ENCODE measurements at regions not wholly inside any gene's neighbourhood (a gene's known extent, or its start where the extent isn't known, plus 50 kb on each side); places are given as distances from the start of the nearest gene placed in this dataset.

DNA sequence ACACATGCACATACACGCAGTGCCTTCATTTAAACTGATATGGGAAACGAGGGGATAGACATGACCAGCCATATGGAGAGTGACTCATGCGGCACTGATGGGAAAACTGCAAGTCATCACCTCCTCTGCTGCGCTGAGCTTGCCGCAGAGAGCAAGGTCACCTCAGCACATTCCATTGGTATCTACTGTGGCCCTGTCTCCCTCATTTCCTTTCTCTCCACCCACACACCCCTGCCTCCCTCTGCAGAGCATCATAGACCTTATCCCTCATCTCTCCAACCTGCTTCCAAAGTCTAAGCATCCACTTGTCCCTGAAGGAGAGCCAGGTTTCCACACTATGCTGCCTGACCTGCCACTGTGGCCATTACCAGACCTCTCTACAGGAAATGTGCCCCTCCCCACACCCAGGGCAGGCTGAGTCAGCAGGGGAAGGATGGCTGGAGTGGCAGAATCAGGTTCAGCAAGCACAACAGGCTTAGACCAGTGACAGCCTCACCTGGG lies 116.9 kb upstream of the SNX19 start:
- TF ChIP-seq, protein P1, sequence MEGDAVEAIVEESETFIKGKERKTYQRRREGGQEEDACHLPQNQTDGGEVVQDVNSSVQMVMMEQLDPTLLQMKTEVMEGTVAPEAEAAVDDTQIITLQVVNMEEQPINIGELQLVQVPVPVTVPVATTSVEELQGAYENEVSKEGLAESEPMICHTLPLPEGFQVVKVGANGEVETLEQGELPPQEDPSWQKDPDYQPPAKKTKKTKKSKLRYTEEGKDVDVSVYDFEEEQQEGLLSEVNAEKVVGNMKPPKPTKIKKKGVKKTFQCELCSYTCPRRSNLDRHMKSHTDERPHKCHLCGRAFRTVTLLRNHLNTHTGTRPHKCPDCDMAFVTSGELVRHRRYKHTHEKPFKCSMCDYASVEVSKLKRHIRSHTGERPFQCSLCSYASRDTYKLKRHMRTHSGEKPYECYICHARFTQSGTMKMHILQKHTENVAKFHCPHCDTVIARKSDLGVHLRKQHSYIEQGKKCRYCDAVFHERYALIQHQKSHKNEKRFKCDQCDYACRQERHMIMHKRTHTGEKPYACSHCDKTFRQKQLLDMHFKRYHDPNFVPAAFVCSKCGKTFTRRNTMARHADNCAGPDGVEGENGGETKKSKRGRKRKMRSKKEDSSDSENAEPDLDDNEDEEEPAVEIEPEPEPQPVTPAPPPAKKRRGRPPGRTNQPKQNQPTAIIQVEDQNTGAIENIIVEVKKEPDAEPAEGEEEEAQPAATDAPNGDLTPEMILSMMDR (IDR thresholded peaks at IDR 0.05; ENCODE audit: low read depth, low read length): no peak

GRCh38 chr11:131036514-131036913 lies 120.2 kb upstream of the SNX19 start:
- no peak overlapping the region for H3K4me3 ChIP-seq (ENCODE audit: low read depth, low read length)
- TF ChIP-seq, protein P1 (IDR thresholded peaks at IDR 0.05; ENCODE audit: low read depth, low read length): no peak

More for the DNA sequence above, 116.9 kb upstream of the SNX19 start:
- H3K4me3 ChIP-seq (ENCODE audit: low read depth, low read length): no peak overlapping the region

- no peak overlapping the region for H3K4me3 ChIP-seq (ENCODE audit: low read depth, low read length)
- TF ChIP-seq, protein P1 (IDR thresholded peaks at IDR 0.05; ENCODE audit: low read depth, low read length): no peak
These were observed 121.6 kb upstream of the SNX19 start for GRCh38 chr11:131037873-131038272.

- TF ChIP-seq, protein P1 (IDR thresholded peaks at IDR 0.05; ENCODE audit: low read depth, low read length): no peak
These were observed 122.3 kb upstream of the SNX19 start for GRCh38 chr11:131038597-131038996.

DNA sequence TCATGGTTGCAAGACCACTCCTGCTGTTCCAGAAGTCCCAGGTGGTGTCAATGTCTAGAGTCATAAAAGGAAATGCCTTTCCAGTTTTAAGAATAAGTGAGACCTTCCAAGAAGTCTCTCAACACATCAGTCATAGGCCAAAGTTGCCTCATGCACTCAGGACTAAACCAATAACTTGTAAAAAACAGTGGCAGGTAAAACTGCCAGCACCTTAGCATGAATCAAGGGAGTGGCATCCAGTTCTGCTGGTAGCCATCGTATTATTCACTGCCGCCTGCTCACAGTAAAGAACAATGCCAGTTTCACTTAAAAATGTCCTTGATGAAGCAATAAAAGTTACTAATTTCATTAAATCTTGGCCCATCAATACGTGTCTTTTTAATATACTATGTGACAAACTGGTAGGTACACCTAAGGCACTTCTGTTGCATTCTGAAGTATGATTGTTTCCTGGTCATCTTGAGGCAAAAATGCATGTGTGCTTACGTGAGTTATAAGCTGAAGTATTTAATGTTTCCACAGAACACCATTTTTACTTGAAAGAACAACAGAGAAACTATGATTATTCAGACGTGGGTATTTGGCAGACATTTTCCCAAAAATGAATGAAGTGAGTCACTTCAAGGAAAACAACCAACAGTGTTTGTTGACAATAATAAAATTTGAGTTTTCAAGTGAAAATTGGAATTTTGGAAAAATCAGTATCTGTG lies 125.2 kb upstream of the SNX19 start:
- no peak overlapping the region for H3K4me3 ChIP-seq (ENCODE audit: low read depth, low read length)
- TF ChIP-seq, protein P1 (IDR thresholded peaks at IDR 0.05; ENCODE audit: low read depth, low read length): no peak

More at GRCh38 chr11:131038597-131038996, 122.3 kb upstream of the SNX19 start:
- H3K4me3 ChIP-seq (ENCODE audit: low read depth, low read length): no peak overlapping the region

DNA sequence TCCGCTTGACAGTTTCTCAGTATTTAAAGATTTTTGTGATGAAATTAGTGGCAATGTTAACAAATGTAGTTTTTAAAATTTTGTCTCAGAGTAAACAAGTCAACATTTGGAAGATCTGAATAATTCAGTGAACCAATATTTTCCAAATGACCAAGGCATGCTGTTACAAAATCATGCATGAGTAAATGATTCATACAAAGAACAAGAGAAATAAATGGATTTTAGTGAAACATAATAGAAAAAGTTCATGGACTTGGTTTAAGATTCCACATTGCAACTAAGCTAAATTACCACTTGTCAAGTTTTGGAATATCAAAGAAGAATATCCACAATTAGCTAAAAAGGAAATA lies 125.7 kb upstream of the SNX19 start:
- TF ChIP-seq, protein P1 (IDR thresholded peaks at IDR 0.05; ENCODE audit: low read depth, low read length): no peak
- no peak overlapping the region for H3K4me3 ChIP-seq (ENCODE audit: low read depth, low read length)

DNA sequence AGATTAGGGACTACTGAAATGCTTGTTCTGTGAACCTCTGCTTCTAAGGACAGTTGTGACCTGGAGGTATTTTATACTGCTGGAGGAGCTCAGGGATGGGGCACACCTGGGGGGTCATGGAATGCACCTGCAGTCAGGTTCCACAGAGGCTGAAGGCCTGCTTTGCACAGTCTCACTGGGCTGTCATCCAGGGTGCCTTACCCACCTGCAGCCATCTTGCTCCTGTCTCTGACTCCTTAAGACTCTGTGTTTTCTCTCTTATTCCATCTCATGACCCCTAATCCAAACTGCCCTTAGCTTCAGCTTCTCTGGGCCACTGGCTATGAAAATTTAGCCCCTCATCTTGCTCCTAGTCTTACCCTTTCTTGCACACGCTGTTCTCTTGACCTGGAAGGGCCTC lies 127.0 kb upstream of the SNX19 start:
- H3K4me3 ChIP-seq (ENCODE audit: low read depth, low read length): no peak overlapping the region
- TF ChIP-seq, protein P1 (IDR thresholded peaks at IDR 0.05; ENCODE audit: low read depth, low read length): no peak
